ENCODE measurements at regions not wholly inside any gene's neighbourhood (a gene's known extent, or its start where the extent isn't known, plus 50 kb on each side); places are given as distances from the start of the nearest gene placed in this dataset.

- Histone ChIP-seq H3K27me3 (ENCODE audit: control insufficient read depth in 4 of 4, insufficient read depth in 4 of 4, low read length in 3 of 4) (no peaks in the 10 kb centered on the region), H3K4me1 (ENCODE audit: control insufficient read depth in 4 of 4, insufficient read depth in 4 of 4, low read length in 3 of 4) (no peaks in the 10 kb centered on the region), H3K36me3 (ENCODE audit: control insufficient read depth in 4 of 4, insufficient read depth in 3 of 4, low read depth in 1 of 4, low read length in 3 of 4) (no peaks in the 10 kb centered on the region), H3K9me3 (ENCODE audit: control insufficient read depth in 4 of 4, low read length in 3 of 4) (no peaks in the 10 kb centered on the region), H3K4me3 (ENCODE audit: low read depth in 1 of 3, low read length in 3 of 3) (no peak overlapping the region), H3K27ac (ENCODE audit: low read depth in 1 of 2, low read length in 2 of 2) (no peak overlapping the region), H3K9ac (ENCODE audit: low read depth in 1 of 2, low read length in 2 of 2) (no peak overlapping the region)
- WGBS: 85% methylated on average over 1 of the region's 1 CpG
- no peak for TF ChIP-seq FOXA1 (IDR thresholded peaks at IDR 0.05)
- TF ChIP-seq CTCF (IDR thresholded peaks at IDR 0.05; ENCODE audit: low read depth, low read length, missing input control): no peak
- no peak for TF ChIP-seq TAF1 (conservative IDR thresholded peaks at IDR 0.05)
- no peak for TF ChIP-seq GABPA (IDR thresholded peaks at IDR 0.05 in 1 of 2, conservative IDR thresholded peaks at IDR 0.05 in 1 of 2)
- TF ChIP-seq NR2F2 (IDR thresholded peaks at IDR 0.05): no peak
- no peak for TF ChIP-seq RXRA (IDR thresholded peaks at IDR 0.05)
- TF ChIP-seq HNF4G (IDR thresholded peaks at IDR 0.05): no peak
- no peak for DNase-seq (ENCODE audit: low spot score)
Measured at GRCh38 chr7:41104631-41105030, 598.3 kb downstream of the INHBA start.

GRCh38 chr7:41103331-41103730 is 599.6 kb downstream of the INHBA start:
- no peak overlapping the region for H3K4me3 ChIP-seq (ENCODE audit: low read depth in 1 of 3, low read length in 3 of 3)
- no peak for TF ChIP-seq SP1 (IDR thresholded peaks at IDR 0.05)
- TF ChIP-seq ZBTB33 (IDR thresholded peaks at IDR 0.05): no peak
- TF ChIP-seq ATF3 (IDR thresholded peaks at IDR 0.05): no peak
- no peak for TF ChIP-seq GABPA (IDR thresholded peaks at IDR 0.05 in 1 of 2, conservative IDR thresholded peaks at IDR 0.05 in 1 of 2)
- no peak for TF ChIP-seq NR2F2 (IDR thresholded peaks at IDR 0.05)
- no peak for TF ChIP-seq JUND (IDR thresholded peaks at IDR 0.05)
- TF ChIP-seq FOXA1 (IDR thresholded peaks at IDR 0.05): no peak
- TF ChIP-seq REST (IDR thresholded peaks at IDR 0.05): no peak
- TF ChIP-seq TAF1 (conservative IDR thresholded peaks at IDR 0.05): no peak
- H3K9me3 ChIP-seq (ENCODE audit: control insufficient read depth in 4 of 4, low read length in 3 of 4): no peaks in the 10 kb centered on the region
- no peak for DNase-seq (ENCODE audit: low spot score)
- no peaks in the 10 kb centered on the region for H3K4me1 ChIP-seq (ENCODE audit: control insufficient read depth in 4 of 4, insufficient read depth in 4 of 4, low read length in 3 of 4)
- no peaks in the 10 kb centered on the region for H3K27me3 ChIP-seq (ENCODE audit: control insufficient read depth in 4 of 4, insufficient read depth in 4 of 4, low read length in 3 of 4)
- no peaks in the 10 kb centered on the region for H3K36me3 ChIP-seq (ENCODE audit: control insufficient read depth in 4 of 4, insufficient read depth in 3 of 4, low read depth in 1 of 4, low read length in 3 of 4)
- H3K27ac ChIP-seq (ENCODE audit: low read depth in 1 of 2, low read length in 2 of 2): no peak overlapping the region
- no peak overlapping the region for H3K9ac ChIP-seq (ENCODE audit: low read depth in 1 of 2, low read length in 2 of 2)

Data from liver (tissue), 8 donors.